ENCODE measurements at regions not wholly inside any gene's neighbourhood (a gene's known extent, or its start where the extent isn't known, plus 50 kb on each side); places are given as distances from the start of the nearest gene placed in this dataset.

- TF ChIP-seq EZH2 (IDR thresholded peaks at IDR 0.05; ENCODE audit: borderline replicate concordance, low read depth, low read length, poor library complexity, severe bottlenecking), result no peak
- TF ChIP-seq CTCF (conservative IDR thresholded peaks at IDR 0.05; ENCODE audit: low read depth, low read length), result no peak
These were observed 372.3 kb downstream of the TTLL7 start for GRCh38 chr1:83626603-83627002.

All from A673 (cell line).